ENCODE measurements at regions not wholly inside any gene's neighbourhood (a gene's known extent, or its start where the extent isn't known, plus 50 kb on each side); places are given as distances from the start of the nearest gene placed in this dataset.

- Histone ChIP-seq H3K9ac (ENCODE audit: control insufficient read depth, extremely low read depth, insufficient read depth, low read length) (no peak overlapping the region), H3K27me3 (ENCODE audit: control insufficient read depth, extremely low read depth, insufficient read depth, low read length) (no peaks in the 10 kb centered on the region), H3K4me1 (ENCODE audit: control insufficient read depth, extremely low read depth, insufficient read depth, low read length) (peaks cover 22% of the 10 kb centered on the region), H2AFZ (ENCODE audit: control insufficient read depth, low read length) (peak overlapping the region; percentile 59), H4K20me1 (ENCODE audit: control insufficient read depth, extremely low read depth, insufficient read depth, low read length) (no peaks in the 10 kb centered on the region), H3K27ac (ENCODE audit: control insufficient read depth, insufficient read depth, low read length) (no peak overlapping the region), H3K4me2 (ENCODE audit: control insufficient read depth, extremely low read depth, insufficient read depth, low read depth, low read length) (peak overlapping the region; percentile 24), H3K9me1 (ENCODE audit: control insufficient read depth, extremely low read depth, insufficient read depth, low read length) (peaks cover 3% of the 10 kb centered on the region), H3K79me2 (ENCODE audit: control insufficient read depth, insufficient read depth, low read length) (no peaks in the 10 kb centered on the region), H3K9me3 (ENCODE audit: control insufficient read depth, low read depth, low read length) (no peaks in the 10 kb centered on the region), H3K36me3 (ENCODE audit: control insufficient read depth in 2 of 2, extremely low read depth in 1 of 2, insufficient read depth in 2 of 2, low read length in 2 of 2) (no peaks in the 10 kb centered on the region), H3K4me3 (ENCODE audit: control insufficient read depth in 2 of 3, extremely low read depth in 1 of 3, insufficient read depth in 2 of 3, low read depth in 1 of 3, low read length in 3 of 3) (no peak overlapping the region)
- TF ChIP-seq CTCF (optimal IDR thresholded peaks at IDR 0.05 in 1 of 3, IDR thresholded peaks at IDR 0.05 in 1 of 3, conservative IDR thresholded peaks at IDR 0.05 in 1 of 3; ENCODE audit: extremely low read depth in 1 of 3, insufficient read depth in 2 of 3, low read length in 3 of 3) (no peak), EZH2 (IDR thresholded peaks at IDR 0.05; ENCODE audit: low read length) (no peak)
- DNase-seq (ENCODE audit: low read depth, low spot score) (no peak), FAIRE-seq (no peak)
- dilution Hi-C loops (cut with MboI; ENCODE audit: extremely low pct_ligation_motif_present, low sequenced_read_pairs), result no loop called here
Measured at GRCh38 chr7:33742999-33743587, 162.2 kb upstream of the BMPER start.

DNA sequence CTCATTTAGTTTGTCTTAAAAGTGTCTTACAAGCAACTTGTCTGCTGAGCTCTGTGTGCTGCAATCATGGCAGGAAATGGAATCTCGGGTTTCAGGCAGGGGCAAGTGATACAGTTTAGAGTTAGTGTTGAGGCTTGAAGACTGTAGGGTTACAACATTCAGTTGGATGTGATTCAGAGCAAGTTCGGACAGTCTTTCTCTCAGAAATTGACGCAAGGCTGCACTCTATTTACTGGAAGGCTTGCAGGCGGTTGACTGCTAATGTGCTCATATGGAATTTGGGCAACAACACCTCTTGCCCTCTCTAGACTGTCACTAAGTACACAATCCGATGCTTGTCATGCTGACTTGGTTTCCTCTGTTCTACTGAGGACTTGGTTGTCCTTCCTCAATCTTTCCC lies 161.7 kb upstream of the BMPER start:
- H2AFZ ChIP-seq (ENCODE audit: control insufficient read depth, low read length), result peak overlapping the region; percentile 60
- no peak overlapping the region for H3K9ac ChIP-seq (ENCODE audit: control insufficient read depth, extremely low read depth, insufficient read depth, low read length)
- DNase-seq (ENCODE audit: low read depth, low spot score) (peak; percentile 11), FAIRE-seq (peak; percentile 84)
- TF ChIP-seq CTCF (optimal IDR thresholded peaks at IDR 0.05 in 1 of 3, IDR thresholded peaks at IDR 0.05 in 1 of 3, conservative IDR thresholded peaks at IDR 0.05 in 1 of 3; ENCODE audit: extremely low read depth in 1 of 3, insufficient read depth in 2 of 3, low read length in 3 of 3), result no peak
- no peak for TF ChIP-seq EZH2 (IDR thresholded peaks at IDR 0.05; ENCODE audit: low read length)
- peaks cover 3% of the 10 kb centered on the region for H3K9me1 ChIP-seq (ENCODE audit: control insufficient read depth, extremely low read depth, insufficient read depth, low read length)
- no peaks in the 10 kb centered on the region for H3K79me2 ChIP-seq (ENCODE audit: control insufficient read depth, insufficient read depth, low read length)
- peak overlapping the region; percentile 24 for H3K4me2 ChIP-seq (ENCODE audit: control insufficient read depth, extremely low read depth, insufficient read depth, low read depth, low read length)
- H4K20me1 ChIP-seq (ENCODE audit: control insufficient read depth, extremely low read depth, insufficient read depth, low read length), result no peaks in the 10 kb centered on the region
- H3K9me3 ChIP-seq (ENCODE audit: control insufficient read depth, low read depth, low read length), result no peaks in the 10 kb centered on the region
- no peaks in the 10 kb centered on the region for H3K36me3 ChIP-seq (ENCODE audit: control insufficient read depth in 2 of 2, extremely low read depth in 1 of 2, insufficient read depth in 2 of 2, low read length in 2 of 2)
- H3K27me3 ChIP-seq (ENCODE audit: control insufficient read depth, extremely low read depth, insufficient read depth, low read length), result no peaks in the 10 kb centered on the region
- H3K4me1 ChIP-seq (ENCODE audit: control insufficient read depth, extremely low read depth, insufficient read depth, low read length), result peaks cover 22% of the 10 kb centered on the region
- H3K27ac ChIP-seq (ENCODE audit: control insufficient read depth, insufficient read depth, low read length), result peak overlapping the region; percentile 34
- H3K4me3 ChIP-seq (ENCODE audit: control insufficient read depth in 2 of 3, extremely low read depth in 1 of 3, insufficient read depth in 2 of 3, low read depth in 1 of 3, low read length in 3 of 3), result no peak overlapping the region
- dilution Hi-C loops (cut with MboI; ENCODE audit: extremely low pct_ligation_motif_present, low sequenced_read_pairs), result no loop called here

Measured in keratinocyte (primary cell).